GM18519 (cell line): ENCODE measurements at regions not wholly inside any gene's neighbourhood (a gene's known extent, or its start where the extent isn't known, plus 50 kb on each side); places are given as distances from the start of the nearest gene placed in this dataset.
A peak's percentile ranks its signal among the peaks of the same experiment; 100 is the strongest.

Experiments used
- ATAC-seq: cut with Tn5 transposase; IDR thresholded peaks from one replicate; pipeline ENCODE4 v1.9.1; 2021; ENCODE audit warnings: mild to moderate bottlenecking, moderate library complexity; ENCODE audit not compliant: unreplicated experiment, low FRiP score

DNA sequence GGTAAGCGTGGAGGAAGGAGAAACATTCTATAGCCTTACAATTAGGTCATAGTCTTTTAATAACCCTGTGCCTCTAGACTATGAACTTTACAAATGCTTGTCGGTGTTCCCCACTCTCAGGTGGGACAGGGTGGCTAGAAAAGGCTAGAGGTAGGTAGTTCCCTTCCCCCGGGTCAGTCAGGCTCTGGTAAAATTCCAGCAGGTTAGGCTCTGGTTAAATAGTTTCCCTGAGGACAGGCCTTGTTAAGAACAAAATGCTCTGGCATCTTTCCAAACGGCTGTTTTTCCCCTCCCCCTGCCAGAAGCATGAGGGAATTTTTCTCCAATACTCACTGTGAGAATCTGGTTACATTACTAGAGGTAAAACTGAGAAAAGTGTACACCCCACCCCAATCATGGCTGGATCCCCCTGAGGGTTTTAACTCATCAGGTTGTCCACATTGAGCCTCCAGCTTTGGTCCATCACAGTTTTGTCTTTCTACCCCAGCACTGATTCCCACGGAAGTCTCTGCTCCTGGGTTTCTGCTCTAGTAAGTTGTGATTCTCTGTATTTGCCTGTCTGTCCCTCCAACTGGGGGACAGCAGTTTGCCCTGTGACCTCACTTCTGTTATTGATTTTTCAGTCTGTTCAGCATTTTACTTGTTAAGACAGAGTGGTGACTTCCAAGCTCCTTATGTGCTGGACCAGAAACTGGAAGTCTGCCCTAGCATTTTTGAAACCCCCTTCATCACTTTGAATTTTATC is 84.7 kb upstream of the ADGRF1 start:
- ATAC-seq, result no peak

DNA sequence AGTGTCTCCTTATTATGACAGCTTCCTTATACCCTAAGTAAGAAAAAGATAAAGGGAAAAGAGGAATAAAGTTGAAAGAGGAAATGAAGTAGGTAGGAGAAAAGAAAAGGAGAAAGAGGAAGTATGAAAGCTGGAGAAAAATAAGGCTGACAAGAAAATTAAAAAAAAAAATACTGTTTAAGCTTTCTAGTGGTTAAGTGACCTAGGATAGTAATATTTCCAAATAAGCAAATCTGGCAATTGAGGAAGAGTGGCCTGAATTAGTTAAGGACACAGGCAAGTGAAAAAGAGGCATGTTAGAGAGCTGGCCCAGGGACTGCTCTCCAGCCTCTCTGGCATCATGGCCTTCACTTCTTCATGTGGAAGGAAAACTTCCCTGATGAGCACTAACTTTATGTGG is 76.5 kb upstream of the ADGRF1 start:
- no peak for ATAC-seq

DNA sequence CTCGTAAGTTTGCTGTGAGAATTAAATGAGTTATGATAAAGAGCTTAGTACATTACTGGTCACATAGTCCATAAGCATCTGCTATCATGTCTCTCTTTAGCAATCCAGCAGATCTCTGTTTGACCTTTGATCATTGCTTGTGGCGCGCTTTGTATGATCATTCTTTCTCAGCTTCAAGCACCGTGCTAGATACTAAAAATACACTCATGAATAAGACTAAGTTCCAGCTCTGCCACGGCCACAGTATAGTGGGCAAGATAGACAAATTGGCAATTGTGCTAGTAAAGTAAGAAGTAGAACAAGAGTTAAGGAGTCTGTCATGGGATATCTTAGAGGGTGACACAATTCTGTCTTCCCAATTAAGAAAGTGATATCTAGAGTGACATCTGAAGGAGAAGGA is 75.2 kb upstream of the ADGRF1 start:
- ATAC-seq, result no peak

DNA sequence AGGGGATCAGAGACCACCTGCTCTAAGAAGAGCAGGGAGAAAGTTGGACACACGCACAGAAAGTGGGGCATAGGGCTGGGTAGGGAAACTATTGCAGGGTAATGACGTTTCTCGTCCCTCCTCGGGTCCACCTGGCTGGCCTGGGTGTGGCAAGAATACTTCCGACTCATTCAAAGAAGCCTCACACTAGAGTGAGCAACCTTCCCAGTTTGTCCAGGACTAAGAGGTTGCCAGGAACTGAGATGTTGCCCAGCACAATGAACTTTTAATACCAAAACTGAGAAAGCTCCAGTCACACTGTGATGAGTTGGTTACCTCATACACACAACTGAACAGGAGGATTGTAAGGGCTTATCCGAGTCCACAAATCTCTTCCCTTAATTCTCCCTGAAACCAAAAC is 74.5 kb upstream of the ADGRF1 start:
- no peak for ATAC-seq

DNA sequence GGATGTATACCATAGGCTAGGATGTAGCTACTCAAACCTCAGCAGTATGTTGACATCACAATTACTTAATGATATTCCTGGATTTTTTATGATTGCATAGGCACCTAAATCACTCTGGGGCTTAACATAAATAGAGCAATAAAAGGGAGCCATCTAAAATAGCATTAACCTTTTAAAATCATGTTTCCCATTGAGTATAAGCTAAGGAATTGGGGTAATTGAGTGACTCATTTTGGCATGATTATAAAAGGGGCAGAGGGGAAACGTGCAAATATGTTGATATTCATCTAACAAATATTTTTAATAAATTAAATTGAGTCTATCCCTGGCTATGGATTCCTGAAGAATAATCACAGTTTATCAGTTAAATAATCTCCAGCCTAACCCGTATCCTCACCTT is 74.0 kb upstream of the ADGRF1 start:
- no peak for ATAC-seq

DNA sequence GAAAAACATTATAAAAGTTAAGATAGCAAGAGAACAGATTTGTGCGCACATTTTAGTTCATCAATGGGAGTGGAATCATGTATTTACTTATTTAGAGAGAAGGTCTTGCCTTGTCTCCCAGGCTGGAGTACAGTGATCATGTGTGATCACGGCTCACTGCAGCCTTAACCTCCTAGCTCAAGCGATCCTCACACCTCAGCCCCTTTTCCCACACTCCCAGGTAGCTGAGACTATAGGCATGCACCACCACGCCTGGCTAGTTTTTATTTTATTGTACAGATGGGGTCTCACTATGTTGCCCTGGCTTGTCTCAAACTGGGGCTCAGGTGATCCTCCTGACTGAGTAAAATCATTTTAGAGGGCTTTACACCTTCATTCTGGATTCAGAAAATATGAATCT is 72.3 kb upstream of the ADGRF1 start:
- ATAC-seq, result no peak

DNA sequence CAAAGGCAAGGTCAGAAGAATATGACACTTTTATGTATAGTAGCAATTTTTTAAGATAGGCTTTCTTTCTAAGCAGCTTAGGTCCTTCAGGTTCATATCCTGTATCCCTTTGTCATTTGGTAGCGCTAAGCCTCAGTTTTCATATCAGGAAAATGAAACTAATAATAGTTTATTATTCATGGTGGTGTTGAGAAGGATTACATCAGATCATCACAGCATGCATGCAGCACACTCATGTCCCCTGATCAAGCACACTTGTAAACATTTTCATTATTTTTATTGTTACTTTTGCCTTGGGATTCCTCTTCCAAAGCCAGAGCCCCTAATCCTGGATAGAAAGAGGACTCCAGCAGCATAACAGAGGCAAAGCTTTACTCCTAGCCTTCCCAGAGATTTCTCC is 70.2 kb upstream of the ADGRF1 start:
- ATAC-seq, result no peak

DNA sequence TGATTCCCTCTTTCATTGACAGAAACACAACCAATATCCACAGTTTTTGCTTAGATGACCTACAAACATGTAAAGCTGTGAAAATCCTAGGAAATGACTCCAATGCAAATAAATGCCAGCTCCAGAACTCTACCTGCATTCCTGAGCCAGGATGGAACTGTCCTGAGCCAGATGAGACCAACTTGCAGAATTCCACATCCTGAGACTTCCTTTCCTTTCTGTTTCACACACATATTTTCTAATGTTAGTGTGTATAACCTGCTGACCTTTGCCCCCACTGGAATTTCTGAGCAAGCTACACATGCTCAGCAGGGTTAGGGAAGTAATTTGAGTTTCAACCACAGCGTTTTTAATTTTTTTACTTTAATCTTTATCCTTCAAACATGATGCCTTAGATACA is 69.6 kb upstream of the ADGRF1 start:
- no peak for ATAC-seq

DNA sequence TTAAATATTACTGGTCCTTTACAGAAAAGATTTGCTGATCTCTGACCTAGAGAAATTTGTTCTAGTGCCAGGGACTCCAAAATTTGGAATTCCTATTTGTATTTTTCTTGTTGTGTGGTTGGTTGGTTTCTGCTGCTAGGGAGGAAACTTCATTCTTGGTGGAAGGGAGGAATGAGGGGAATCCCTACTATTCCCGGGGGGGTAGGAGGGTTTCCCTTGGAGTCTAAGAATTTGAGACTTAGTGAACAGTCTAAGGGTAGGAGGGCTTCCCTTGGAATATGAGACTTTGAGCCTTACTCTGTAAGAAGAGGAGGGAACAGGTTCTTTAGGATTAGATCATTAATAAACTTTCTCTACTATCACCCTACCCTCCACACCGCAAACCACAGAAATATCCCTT is 67.1 kb upstream of the ADGRF1 start:
- ATAC-seq, result no peak

DNA sequence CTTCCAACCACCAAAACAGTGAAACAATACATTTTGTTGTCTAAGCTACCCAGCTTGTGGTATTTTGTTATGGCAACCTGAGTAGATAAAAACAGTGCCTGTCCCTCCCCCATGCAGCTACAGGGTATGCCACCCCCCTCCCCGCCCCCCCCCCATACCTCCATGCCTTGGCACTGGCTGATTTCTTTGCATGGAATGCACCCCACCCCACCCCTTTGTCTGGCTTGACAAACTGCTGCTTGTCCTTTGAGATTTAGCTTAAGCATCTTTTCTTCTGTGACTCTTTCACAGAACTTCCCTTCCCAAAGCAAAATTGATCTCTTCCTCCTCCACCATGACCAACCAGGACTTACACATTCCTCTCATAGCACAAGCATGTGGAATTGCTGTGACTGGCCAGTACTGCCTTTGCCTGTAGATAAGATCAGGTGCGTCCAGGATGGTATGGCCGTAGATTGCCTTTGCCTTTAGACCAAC is 64.6 kb upstream of the ADGRF1 start:
- no peak for ATAC-seq

DNA sequence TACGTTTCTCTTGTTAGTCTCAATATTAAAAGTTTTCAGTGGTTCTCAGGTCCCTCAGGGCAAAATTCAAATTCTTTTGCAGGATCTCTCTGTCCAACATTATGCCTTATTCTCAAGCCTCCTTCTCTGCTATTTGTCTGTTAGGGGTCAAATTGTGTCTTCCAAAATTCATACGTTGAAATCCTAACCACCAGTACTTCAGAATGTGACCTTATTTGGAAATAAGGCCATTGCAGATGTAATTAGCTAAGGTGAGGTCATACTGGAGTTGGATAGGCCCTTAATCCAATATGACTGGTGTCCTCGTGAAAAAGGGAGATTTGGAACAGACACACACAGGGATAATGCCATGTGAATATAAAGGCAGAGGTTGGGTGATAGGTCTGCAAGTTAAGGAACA is 64.1 kb upstream of the ADGRF1 start:
- no peak for ATAC-seq

DNA sequence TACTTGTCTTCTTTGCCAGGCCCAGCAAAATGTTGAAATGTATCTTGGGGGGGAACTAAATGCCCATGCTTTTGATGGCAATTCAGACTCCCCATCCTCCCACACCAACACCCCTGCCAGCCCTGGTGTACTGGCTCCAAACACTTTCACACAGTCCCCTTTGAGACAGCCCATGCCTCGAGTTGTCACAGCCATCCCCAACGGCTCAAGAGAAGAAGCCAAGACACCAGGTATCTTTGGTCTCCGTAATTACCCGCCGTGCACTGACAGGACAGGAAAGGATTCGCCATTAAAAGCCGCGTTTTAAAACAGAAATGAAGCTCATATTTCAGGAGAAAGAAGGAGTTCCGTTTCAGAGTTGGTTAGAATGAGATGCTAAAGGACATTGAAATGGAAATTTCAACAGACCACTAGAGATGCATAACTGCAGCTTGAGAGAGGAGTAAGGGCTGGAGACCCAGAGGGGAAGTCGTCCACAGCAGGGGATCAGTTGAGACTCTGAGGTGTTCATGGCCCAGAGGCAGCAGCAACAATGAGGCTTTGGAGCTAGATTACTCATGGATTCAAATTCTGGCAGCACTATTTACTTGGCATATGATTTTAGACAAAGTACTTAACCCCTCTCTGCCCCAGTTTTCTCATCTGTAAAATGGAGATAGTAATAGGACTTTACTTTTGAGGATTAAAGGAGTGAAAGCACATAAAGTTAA is 63.5 kb upstream of the ADGRF1 start:
- ATAC-seq, result no peak

DNA sequence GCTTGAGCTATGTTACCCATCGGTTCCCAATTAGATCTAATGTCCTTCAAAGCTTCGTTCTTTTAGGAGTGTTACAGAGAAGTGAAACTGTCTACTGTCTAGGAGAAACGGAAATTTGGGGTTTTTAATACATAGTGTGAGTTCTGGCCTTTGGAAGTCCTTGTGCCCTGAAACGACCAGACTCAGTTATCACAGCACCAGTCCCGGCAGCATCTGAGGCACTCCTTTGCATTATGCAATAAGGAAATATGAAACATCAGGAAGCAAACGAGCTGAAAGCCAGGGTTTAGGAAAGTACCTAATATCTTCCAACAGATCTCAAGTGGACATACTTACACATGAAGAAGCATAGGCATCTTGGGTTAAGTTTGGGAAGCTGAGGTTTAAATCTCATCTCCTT is 61.8 kb upstream of the ADGRF1 start:
- no peak for ATAC-seq

DNA sequence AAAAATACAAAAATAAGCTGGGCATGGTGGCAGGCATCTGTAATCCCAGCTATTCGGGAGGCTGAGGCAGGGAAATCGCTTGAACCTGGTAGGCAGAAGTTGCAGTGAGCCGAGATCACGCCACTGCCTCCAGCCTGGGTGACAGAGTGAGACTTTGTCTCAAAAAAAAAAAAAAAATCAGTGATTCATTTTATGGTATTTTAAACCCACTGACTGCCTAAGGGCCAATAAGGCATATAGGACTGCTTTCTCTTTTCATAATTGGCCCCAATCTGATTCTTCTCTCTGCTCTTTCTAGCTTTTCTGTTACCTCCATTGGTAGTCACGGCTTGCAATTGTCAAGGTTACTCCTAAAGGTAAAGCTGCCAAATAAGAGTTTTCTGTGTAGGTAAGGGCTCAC is 60.2 kb upstream of the ADGRF1 start:
- no peak for ATAC-seq

DNA sequence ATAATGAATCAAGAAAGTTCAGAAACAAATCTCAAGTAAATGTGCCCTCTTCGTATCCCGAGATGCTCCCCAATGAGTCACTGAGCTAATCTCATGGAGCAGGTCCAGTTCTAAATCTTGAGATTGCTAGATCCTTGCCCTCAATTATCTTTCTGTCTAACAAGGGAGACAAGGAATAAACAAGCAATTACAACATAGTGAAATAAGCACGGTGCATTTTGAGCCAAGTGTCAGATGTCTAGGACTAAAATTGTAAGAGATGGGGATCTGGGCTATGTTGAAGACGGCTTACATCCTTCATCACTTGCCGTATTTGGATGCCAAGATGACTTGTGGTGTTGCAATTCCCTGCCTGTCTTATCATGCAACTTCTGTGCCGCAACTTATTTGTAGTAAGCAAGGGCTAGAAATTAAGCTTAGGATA is 56.5 kb upstream of the ADGRF1 start:
- no peak for ATAC-seq

DNA sequence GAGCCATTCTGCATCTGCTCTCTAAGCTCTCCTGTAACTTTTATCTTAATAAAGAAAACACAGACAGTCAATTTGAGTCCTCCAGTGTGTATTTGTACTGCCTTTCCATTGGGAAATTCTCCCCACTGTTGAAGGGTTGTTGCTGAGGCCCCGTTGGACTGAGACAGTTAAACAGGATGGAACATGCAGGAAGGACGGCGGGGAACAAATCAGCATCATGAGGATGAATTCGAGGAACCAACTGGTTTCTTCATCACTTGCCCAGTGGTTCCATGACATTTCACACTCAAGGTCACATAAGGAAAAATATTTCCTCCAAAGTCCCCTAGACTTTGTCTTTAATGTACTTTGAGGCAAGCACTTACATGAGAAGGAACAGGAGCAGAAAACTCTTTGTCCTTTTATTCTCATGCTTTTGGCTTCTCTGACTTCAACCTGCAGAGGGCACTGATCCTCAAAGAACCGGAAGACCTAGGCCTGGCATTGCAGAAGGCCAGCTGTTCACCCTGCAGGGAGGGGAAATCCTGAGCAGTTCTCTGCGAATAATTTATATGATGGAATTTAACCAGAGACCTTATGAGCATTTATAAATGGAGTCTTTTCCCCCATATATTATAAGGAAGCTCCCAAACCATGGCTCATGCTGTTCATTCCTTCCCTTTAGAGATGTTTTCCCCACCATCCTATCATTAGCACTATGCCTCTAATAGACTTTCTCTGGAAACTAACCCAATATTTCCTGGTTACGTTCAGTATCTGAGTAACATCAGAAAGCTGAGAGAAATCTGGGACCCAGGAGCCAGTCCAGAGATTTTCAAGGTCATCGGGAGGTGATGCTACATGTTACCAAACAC is 55.2 kb upstream of the ADGRF1 start:
- ATAC-seq, result peak; percentile 90

DNA sequence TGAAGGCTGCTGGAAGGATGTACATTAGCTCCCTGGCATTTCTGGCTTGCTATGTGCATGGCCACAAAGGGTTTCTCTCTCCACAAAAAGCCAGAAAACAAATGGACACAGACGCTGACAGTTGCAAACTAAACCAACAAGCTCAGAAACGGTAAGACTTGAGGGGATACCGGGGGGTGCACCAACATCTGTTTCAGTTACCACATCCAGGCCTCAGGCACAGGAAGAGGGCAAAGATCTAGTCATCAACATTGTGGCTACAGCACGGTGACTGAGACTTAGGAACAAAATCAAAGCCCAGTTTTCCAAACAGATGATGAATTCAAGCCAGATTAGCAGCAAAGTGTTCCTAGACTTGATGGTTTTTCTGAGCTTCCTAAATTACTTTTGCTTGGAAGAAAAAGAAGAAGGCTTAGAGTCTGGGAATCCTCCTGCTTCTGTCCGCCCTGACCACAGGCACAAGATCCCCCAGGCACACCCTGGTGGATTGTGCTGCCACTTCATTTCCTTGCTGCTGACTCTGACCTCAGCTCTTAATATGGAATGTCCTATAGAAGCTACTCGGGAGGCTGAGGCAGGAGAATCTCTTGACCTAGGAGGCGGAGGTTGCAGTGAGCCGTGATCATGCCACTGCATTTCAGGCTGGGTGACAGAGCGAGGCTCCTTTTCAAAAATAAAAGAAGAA is 54.2 kb upstream of the ADGRF1 start:
- ATAC-seq, result no peak

DNA sequence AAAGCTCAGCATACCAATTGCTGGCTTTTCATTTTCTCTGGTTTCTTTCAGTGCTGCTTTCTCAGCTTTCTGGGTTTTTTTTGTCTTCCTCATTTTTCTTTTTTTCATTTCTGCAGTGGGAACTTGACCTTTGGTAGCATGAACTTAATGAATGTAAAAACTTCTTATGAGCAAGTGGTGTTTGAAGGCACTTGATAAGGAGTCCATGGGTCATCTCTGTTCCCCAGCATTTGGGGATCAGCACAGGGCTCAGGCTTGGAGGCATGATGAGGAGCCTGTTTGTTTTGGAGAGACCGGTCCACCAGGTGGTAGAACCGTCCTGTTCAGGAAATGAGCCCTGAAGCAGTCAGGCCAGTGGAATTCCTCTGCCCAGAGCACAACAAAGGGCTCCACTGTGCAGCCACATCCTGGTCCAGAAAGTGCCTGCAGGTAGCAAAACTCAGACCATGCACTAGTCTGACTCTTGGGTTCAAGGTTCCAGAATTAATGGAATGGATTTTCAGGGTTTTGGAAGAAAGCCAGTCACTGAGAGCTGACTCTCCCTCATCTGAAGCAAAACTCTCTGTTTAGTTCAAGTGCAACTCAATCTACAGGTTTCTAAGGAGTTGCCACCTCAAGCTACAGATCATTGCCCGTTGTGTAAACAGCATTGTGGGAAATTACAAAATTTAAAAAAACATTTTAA is 52.3 kb upstream of the ADGRF1 start:
- no peak for ATAC-seq

DNA sequence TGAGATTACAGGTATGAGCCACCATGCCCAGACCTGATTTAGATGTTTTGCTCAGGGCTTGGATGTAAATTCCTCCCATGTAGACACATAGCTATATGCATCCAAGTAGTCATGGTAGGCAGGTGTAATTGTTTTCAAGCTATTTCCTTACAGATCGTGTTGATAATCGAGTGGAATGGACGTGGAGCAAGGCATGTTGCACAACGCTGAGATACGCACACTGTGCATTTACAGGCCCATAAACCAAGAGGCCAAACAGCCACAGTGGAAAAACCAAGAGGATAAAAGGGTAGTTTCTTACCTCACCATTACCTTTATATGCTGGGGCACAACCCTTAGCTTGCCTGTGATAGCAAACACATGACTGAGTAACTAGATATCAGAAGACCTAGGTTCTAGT is 51.0 kb upstream of the ADGRF1 start:
- ATAC-seq, result no peak
